SK-N-SH (cell line): ENCODE measurements at regions not wholly inside any gene's neighbourhood (a gene's known extent, or its start where the extent isn't known, plus 50 kb on each side); places are given as distances from the start of the nearest gene placed in this dataset.

ENCODE experiments used
- CTCF ChIA-PET: fragments of 300-600, 350-600 bp; formaldehyde crosslinking; extraction: SDS; loops from one replicate; lab custom pipeline; 2021; lab: Yijun Ruan, JAX
- POLR2A ChIA-PET: fragments of 350-600 bp; sonication (Branson Sonifier 250); formaldehyde crosslinking; extraction: SDS; loops from one replicate; lab custom pipeline; 2020; ENCODE audit warnings: antibody characterized with exemption, inconsistent platforms; lab: Yijun Ruan, JAX
- DNase-seq: peaks from one replicate; pipeline ENCODE4 v3.0.0; 2012
- H2AFZ ChIP-seq: fragments of 200-600 bp; sonication (generic); 2 replicates; pipeline ENCODE4 v1.8.1; 2016; ENCODE audit warnings: antibody characterized with exemption, mild to moderate bottlenecking, low read depth
- H3F3A ChIP-seq: fragments of 200-600 bp; sonication (generic); replicated peaks from 2 replicates; pipeline ENCODE3; 2016; ENCODE audit warnings: antibody characterized with exemption, mild to moderate bottlenecking; ENCODE audit not compliant: insufficient read depth
- H3K27ac ChIP-seq, 2 experiments: fragments of 200-500 bp in 1 of 2; fragments of 200-600 bp in 1 of 2; sonication (Bioruptor generic) in 1 of 2; sonication (generic), shearing (Covaris generic) in 1 of 2; 2 replicates each; pipeline versions ENCODE4 v1.5.1 to v1.6.1; 2014 to 2016; ENCODE audit warnings: low read depth in 2 of 2, inconsistent platforms in 1 of 2, low read length in 1 of 2, mild to moderate bottlenecking in 1 of 2, mixed read lengths in 1 of 2
- H3K27me3 ChIP-seq: fragments of 200-600 bp; sonication (generic), shearing (Covaris generic); 2 replicates; pipeline ENCODE4 v1.6.1; 2016; ENCODE audit warnings: mixed run types; ENCODE audit not compliant: insufficient read depth
- H3K36me3 ChIP-seq, 2 experiments: fragments of 200-500 bp in 1 of 2; fragments of 200-600 bp in 1 of 2; sonication (Bioruptor generic) in 1 of 2; sonication (generic) in 1 of 2; replicated peaks in 1 of 2; 2 replicates each; pipeline versions ENCODE3 to v1.5.1; 2014 to 2016; ENCODE audit warnings: low read length in 1 of 2, mild to moderate bottlenecking in 1 of 2; ENCODE audit not compliant: insufficient read depth in 2 of 2, control insufficient read depth in 1 of 2
- H3K4me1 ChIP-seq, 2 experiments: fragments of 200-500 bp in 1 of 2; fragments of 200-600 bp in 1 of 2; sonication (Bioruptor generic) in 1 of 2; sonication (generic), shearing (Covaris generic) in 1 of 2; 2 replicates each; pipeline versions ENCODE4 v1.5.1 to v1.6.1; 2014 to 2016; ENCODE audit warnings: low read depth in 1 of 2, low read length in 1 of 2, mixed run types in 1 of 2; ENCODE audit not compliant: insufficient read depth in 2 of 2, control insufficient read depth in 1 of 2
- H3K4me2 ChIP-seq: fragments of 200-600 bp; sonication (generic), shearing (Covaris generic); 2 replicates; pipeline ENCODE4 v1.6.1; 2017; ENCODE audit warnings: mixed run types
- H3K4me3 ChIP-seq, 2 experiments: fragments of 200-500 bp in 1 of 2; fragments of 200-600 bp in 1 of 2; sonication (Bioruptor generic) in 1 of 2; sonication (generic), shearing (Covaris generic) in 1 of 2; 2 replicates each; pipeline versions ENCODE4 v1.5.1 to v1.8.1; 2014 to 2016; ENCODE audit warnings: low read depth in 2 of 2, inconsistent platforms in 1 of 2, low read length in 1 of 2, mild to moderate bottlenecking in 1 of 2, mixed read lengths in 1 of 2, moderate library complexity in 1 of 2
- H3K79me2 ChIP-seq: fragments of 200-600 bp; sonication (generic); 2 replicates; pipeline ENCODE4 v1.8.1; 2017; ENCODE audit warnings: mild to moderate bottlenecking; ENCODE audit not compliant: insufficient read depth
- H3K9ac ChIP-seq: fragments of 200-600 bp; sonication (generic); 2 replicates; pipeline ENCODE4 v1.6.1; 2017; ENCODE audit warnings: mixed run types
- H3K9me2 ChIP-seq: fragments of 200-600 bp; sonication (generic); 2 replicates; pipeline ENCODE4 v1.6.1; 2017; ENCODE audit warnings: mixed run types
- H3K9me3 ChIP-seq: fragments of 200-600 bp; sonication (generic); 2 replicates; pipeline ENCODE4 v1.6.1; 2017; ENCODE audit warnings: mixed run types, mild to moderate bottlenecking, moderate library complexity
- H4K20me1 ChIP-seq: fragments of 200-600 bp; sonication (generic); 2 replicates; pipeline ENCODE4 v1.6.1; 2017; ENCODE audit warnings: mild to moderate bottlenecking, mixed run types; ENCODE audit not compliant: insufficient read depth
- CHD2 ChIP-seq: fragments of 150-350 bp; IDR thresholded peaks from 2 replicates; pipeline ENCODE4 v1.6.1; 2018; ENCODE audit warnings: low read length; ENCODE audit not compliant: partially characterized antibody
- CTCF ChIP-seq: fragments of 200-600 bp; sonication (generic); IDR thresholded peaks from 2 replicates; pipeline ENCODE4 v1.6.1; 2017; ENCODE audit warnings: antibody characterized with exemption, mild to moderate bottlenecking, moderate library complexity
- EP300 ChIP-seq, 2 experiments: IDR thresholded peaks; 2 replicates each; pipeline versions ENCODE4 v1.4.0 to v1.6.1; 2012; ENCODE audit warnings: borderline replicate concordance in 1 of 2, low read depth in 1 of 2, low read length in 1 of 2
- FOXJ3 ChIP-seq: sonication (generic); formaldehyde crosslinking; IDR thresholded peaks from 2 replicates; pipeline ENCODE4 v1.5.1; 2020; ENCODE audit warnings: mild to moderate bottlenecking, missing genetic modification reagents
- GABPA ChIP-seq: IDR thresholded peaks from 2 replicates; pipeline ENCODE4 v1.4.0; 2012; ENCODE audit warnings: low read depth, mild to moderate bottlenecking
- IRF3 ChIP-seq: fragments of 150-350 bp; IDR thresholded peaks from 2 replicates; pipeline ENCODE4 v1.6.1; 2016; ENCODE audit warnings: mild to moderate bottlenecking, low read depth, low read length
- MAX ChIP-seq: IDR thresholded peaks from 2 replicates; pipeline ENCODE4 v1.4.0; 2012; ENCODE audit warnings: low read depth
- MEF2A ChIP-seq: IDR thresholded peaks from 2 replicates; pipeline ENCODE4 v1.4.0; 2012; ENCODE audit warnings: low read depth, borderline replicate concordance
- NFIC ChIP-seq: IDR thresholded peaks from 2 replicates; pipeline ENCODE4 v1.4.0; 2012; ENCODE audit warnings: borderline replicate concordance
- PBX3 ChIP-seq: IDR thresholded peaks from 2 replicates; pipeline ENCODE4; 2012
- RAD21 ChIP-seq: IDR thresholded peaks from 2 replicates; pipeline ENCODE4 v1.6.1; 2012; ENCODE audit warnings: mild to moderate bottlenecking, low read length
- RCOR1 ChIP-seq: fragments of 150-350 bp; IDR thresholded peaks from 2 replicates; pipeline ENCODE4 v1.6.1; 2017; ENCODE audit warnings: antibody characterized with exemption, low read length
- RXRA ChIP-seq: IDR thresholded peaks from 2 replicates; pipeline ENCODE4 v1.4.0; 2012; ENCODE audit warnings: low read depth, mild to moderate bottlenecking, borderline replicate concordance
- SIN3A ChIP-seq: IDR thresholded peaks from 2 replicates; pipeline ENCODE4 v1.6.1; 2012; ENCODE audit warnings: low read depth, mild to moderate bottlenecking, low read length, moderate library complexity, borderline replicate concordance
- SMC3 ChIP-seq: IDR thresholded peaks from 2 replicates; pipeline ENCODE4 v1.6.1; 2012; ENCODE audit warnings: low read depth, low read length, improper control_type of control experiment
- TAF1 ChIP-seq: IDR thresholded peaks from 2 replicates; pipeline ENCODE4 v1.6.1; 2012; ENCODE audit warnings: low read depth, mild to moderate bottlenecking, low read length, moderate library complexity, borderline replicate concordance
- TCF12 ChIP-seq: IDR thresholded peaks from 2 replicates; pipeline ENCODE4 v1.4.0; 2012
- TEAD4 ChIP-seq: IDR thresholded peaks from 2 replicates; pipeline ENCODE4 v1.4.0; 2012; ENCODE audit warnings: mild to moderate bottlenecking, borderline replicate concordance; ENCODE audit not compliant: insufficient read depth
- USF2 ChIP-seq: fragments of 150-350 bp; IDR thresholded peaks from 2 replicates; pipeline ENCODE4 v1.6.1; 2017; ENCODE audit warnings: antibody characterized with exemption, low read length, low read depth, borderline replicate concordance
- YY1 ChIP-seq: IDR thresholded peaks from 2 replicates; pipeline ENCODE4 v1.4.0; 2012; ENCODE audit warnings: low read depth, mild to moderate bottlenecking
- WGBS: methylation state at CpG from one replicate; pipeline ENCODE4 v1.1.6; 2017; ENCODE audit warnings: low lambda C conversion rate; 5-methylcytosine and 5-hydroxymethylcytosine counted together

GRCh38 chr2:219991116-219991515, 363.7 kb downstream of the SLC4A3 start:
- no peak for DNase-seq
- POLR2A ChIA-PET: interaction anchor here (0.7 kb wide), 1 partner anchor 12 kb away, joined by 3 read pairs; no protein-coding TSS in a partner anchor

GRCh38 chr2:219995399-219995798, 368.0 kb downstream of the SLC4A3 start:
- 43% methylated on average over 5 of the region's 5 CpGs for WGBS
- no peak overlapping the region for H2AFZ ChIP-seq
- no peak for TF ChIP-seq USF2
- TF ChIP-seq RXRA: no peak
- no peak for TF ChIP-seq FOXJ3 (CRISPR knock-in tag)
- TF ChIP-seq CHD2: no peak
- TF ChIP-seq MAX: no peak
- TF ChIP-seq YY1: no peak
- no peak for TF ChIP-seq NFIC
- TF ChIP-seq MEF2A: no peak
- TF ChIP-seq IRF3: no peak

More at GRCh38 chr2:219991116-219991515, 363.7 kb downstream of the SLC4A3 start:
- no peak overlapping the region for H3K4me3 ChIP-seq
- H3K9me2 ChIP-seq: no peaks in the 10 kb centered on the region
- TF ChIP-seq RXRA: no peak
- TF ChIP-seq RAD21: no peak
- no peak for TF ChIP-seq SIN3A
- TF ChIP-seq RCOR1: no peak
- TF ChIP-seq GABPA: no peak
- TF ChIP-seq PBX3: no peak
- no peak for TF ChIP-seq TEAD4
- TF ChIP-seq TCF12: no peak
- no peak for TF ChIP-seq EP300 (IDR thresholded peaks at IDR 0.05; ENCODE audit: borderline replicate concordance in 1 of 2, low read depth in 1 of 2, low read length in 1 of 2)
- TF ChIP-seq MAX: no peak
- TF ChIP-seq YY1: no peak
- TF ChIP-seq NFIC: no peak
- TF ChIP-seq TAF1: no peak
- no peak for TF ChIP-seq SMC3
- TF ChIP-seq CTCF: no peak
- no peaks in the 10 kb centered on the region for H3K4me1 ChIP-seq
- H4K20me1 ChIP-seq: no peaks in the 10 kb centered on the region
- H3K27ac ChIP-seq: no peak overlapping the region
- no peaks in the 10 kb centered on the region for H3K36me3 ChIP-seq
- peaks cover 14% of the 10 kb centered on the region for H3K27me3 ChIP-seq
- H3K9me3 ChIP-seq: no peaks in the 10 kb centered on the region
- 3% methylated on average over 2 of the region's 2 CpGs for WGBS
- CTCF ChIA-PET: no interaction called here
- no peak overlapping the region for H2AFZ ChIP-seq
- H3F3A ChIP-seq: no peaks in the 10 kb centered on the region
- no peaks in the 10 kb centered on the region for H3K79me2 ChIP-seq
- H3K4me2 ChIP-seq: no peak overlapping the region
- H3K9ac ChIP-seq: no peak overlapping the region

More at GRCh38 chr2:219995399-219995798, 368.0 kb downstream of the SLC4A3 start:
- H3K9me3 ChIP-seq: no peaks in the 10 kb centered on the region
- H3K4me1 ChIP-seq: peaks cover 0 to 5% of the 10 kb centered on the region in 2 experiments; a peak in 1 of 4 replicates
- no peaks in the 10 kb centered on the region for H3F3A ChIP-seq
- no peaks in the 10 kb centered on the region for H4K20me1 ChIP-seq
- H3K27ac ChIP-seq: no peak overlapping the region
- ChIA-PET POLR2A (no interaction called here), CTCF (no interaction called here)
- no peaks in the 10 kb centered on the region for H3K9me2 ChIP-seq
- H3K4me2 ChIP-seq: no peak overlapping the region
- no peaks in the 10 kb centered on the region for H3K36me3 ChIP-seq
- DNase-seq: no peak
- no peak overlapping the region for H3K4me3 ChIP-seq
- peaks cover 14% of the 10 kb centered on the region for H3K27me3 ChIP-seq
- no peaks in the 10 kb centered on the region for H3K79me2 ChIP-seq
- no peak overlapping the region for H3K9ac ChIP-seq
